T47D (cell line): ENCODE measurements at regions not wholly inside any gene's neighbourhood (a gene's known extent, or its start where the extent isn't known, plus 50 kb on each side); places are given as distances from the start of the nearest gene placed in this dataset.

ENCODE experiments used
- DNase-seq, 2 experiments: peaks; one replicate each; pipeline versions ENCODE4 v3.0.0 to v3.0.0-alpha.2; 2011 to 2012; ENCODE audit warnings: low read depth in 1 of 2, low spot score in 1 of 2
- JUND ChIP-seq: IDR thresholded peaks from 2 replicates; pipeline ENCODE4 v1.6.1; 2012; ENCODE audit warnings: low read depth
- in situ Hi-C: cut with HindIII; loops from 2 replicates; pipeline ENCODE4 v1.10.0; 2016; ENCODE audit warnings: low sequenced_read_pairs, low pct_unique_long_range_greater_than_20kb

GRCh38 chr4:166655231-166655630, 579.1 kb downstream of the SPOCK3 start:
- TF ChIP-seq JUND, result no peak
- in situ Hi-C loops, result no loop called here
- DNase-seq, result peak in 1 of 2 experiments; percentile 57

DNA sequence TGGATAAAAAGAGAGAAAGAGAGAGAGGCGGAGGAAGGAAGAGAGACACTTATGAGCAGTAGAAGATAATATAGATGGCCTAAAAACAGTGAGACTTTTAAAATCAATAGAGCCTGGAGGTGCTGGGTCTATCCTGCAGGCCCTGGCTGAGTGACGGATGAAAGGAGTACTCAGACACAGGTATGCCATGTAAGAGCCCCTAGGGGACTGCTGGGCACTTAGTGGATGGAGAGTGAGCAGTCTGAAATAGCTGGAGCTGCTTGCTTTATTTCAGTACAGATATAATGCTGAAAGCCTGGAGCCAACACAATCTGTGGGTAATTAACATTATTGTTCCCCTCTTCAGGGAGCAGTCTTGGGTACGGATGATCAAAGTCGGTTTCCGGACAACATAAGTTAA, 578.6 kb downstream of the SPOCK3 start:
- no peak for TF ChIP-seq JUND
- no peak for DNase-seq
- in situ Hi-C loops, result no loop called here

DNA sequence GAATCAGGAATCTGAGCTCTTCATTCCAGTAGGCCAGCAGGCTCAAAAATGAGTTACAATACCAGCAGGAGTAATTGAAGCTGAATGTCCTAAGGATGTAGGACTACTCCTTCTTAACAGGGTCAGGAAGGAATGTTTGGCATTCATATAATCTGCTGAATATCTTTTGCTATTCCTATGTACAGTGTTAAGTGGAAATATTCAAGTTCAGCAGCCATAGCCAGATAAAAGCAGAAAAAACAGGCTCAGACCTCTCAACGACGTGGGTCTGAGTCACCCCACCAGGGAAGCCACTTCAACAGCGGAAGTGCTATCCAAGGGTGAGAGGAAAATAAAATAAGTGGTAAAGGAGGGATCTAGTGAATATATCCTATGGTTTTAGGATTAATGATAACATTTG, 577.0 kb downstream of the SPOCK3 start:
- in situ Hi-C loops, result no loop called here
- DNase-seq, result no peak
- no peak for TF ChIP-seq JUND

DNA sequence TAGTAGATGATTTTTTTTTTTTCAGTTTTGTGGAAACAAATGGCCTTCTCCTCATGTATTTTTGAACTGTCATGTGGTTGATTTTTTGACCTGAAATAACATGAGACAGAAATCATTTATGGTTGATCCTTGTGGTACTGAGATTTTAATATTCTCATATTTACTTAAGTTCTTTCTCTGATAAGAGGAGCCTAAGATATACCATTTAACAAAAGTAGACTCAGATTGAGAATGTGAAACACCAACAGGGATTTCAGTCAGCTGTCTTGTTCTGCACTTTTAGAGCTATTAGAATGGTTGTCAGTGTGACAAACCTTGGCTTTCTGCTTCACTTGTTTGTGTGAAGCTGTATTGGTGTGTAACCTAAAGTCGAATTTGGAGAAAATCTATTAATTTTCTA, 575.7 kb downstream of the SPOCK3 start:
- in situ Hi-C loops, result no loop called here
- no peak for TF ChIP-seq JUND
- DNase-seq, result no peak

- TF ChIP-seq JUND, result no peak
- in situ Hi-C loops, result no loop called here
- DNase-seq, result no peak
Measured at GRCh38 chr4:166662266-166662843, 571.9 kb downstream of the SPOCK3 start.

- in situ Hi-C loops, result no loop called here
- TF ChIP-seq JUND, result no peak
- DNase-seq, result no peak
Measured at GRCh38 chr4:166670341-166670740, 564.0 kb downstream of the SPOCK3 start.

DNA sequence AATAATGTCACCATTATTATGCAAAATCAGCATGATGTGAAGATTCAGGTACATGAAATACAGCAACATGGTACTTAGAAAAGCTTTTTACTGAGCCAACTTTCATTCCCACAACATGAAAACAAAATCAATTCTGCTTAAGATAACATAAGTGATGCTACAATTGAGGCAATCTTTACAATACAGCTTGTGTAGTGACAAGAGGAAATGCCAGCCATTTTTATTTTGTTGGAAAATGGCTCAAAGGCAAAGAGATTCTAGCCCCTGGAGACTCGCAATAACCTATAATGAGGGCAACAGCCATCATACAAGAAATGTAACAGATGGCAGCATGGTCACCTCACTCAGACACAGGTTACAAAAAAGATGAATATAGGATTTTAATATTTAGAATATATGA, 560.4 kb downstream of the SPOCK3 start:
- in situ Hi-C loops, result no loop called here
- TF ChIP-seq JUND, result no peak

GRCh38 chr4:166675411-166675810, 558.9 kb downstream of the SPOCK3 start:
- in situ Hi-C loops, result no loop called here
- peak in 1 of 2 experiments; percentile 72 for DNase-seq
- no peak for TF ChIP-seq JUND

More for the DNA sequence above, 560.4 kb downstream of the SPOCK3 start:
- DNase-seq, result no peak

DNA sequence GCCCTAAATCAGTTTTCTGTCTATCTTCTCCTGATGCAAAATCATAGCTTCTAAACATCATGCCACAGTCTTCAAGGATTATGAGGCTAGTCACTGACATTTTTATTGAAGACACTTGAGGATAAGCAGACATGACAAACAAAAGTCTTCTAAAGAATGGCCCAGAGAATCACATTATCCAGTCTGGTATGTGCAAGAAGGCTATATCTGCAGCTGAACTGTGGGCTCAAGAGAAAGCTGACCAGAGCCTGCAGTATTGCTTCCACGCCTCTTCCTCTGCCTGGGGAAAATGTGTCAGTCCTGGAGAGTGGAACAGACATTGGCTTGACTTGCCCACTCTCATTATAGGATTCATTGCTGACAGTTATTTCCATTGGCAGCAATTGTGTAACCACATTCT, 553.5 kb downstream of the SPOCK3 start:
- in situ Hi-C loops, result no loop called here
- no peak for TF ChIP-seq JUND
- DNase-seq, result no peak

DNA sequence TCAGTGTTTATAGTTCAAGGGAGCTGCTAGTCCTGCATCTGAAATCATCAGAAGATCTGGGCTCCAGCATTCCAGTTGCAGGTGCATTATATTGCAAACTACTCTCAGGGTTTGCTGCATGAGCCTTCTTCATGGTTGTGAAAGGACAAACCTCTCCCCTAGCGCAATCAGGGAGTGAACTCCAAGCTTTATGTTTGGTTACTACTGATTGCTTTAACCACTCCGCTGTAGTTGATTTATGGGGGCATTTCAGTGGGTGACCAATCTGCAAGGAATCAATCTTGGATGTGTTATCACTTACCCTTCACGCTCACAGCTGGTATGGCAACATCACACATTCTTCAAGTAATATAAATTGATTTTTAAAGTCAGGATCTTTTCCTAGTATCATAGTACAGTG, 552.1 kb downstream of the SPOCK3 start:
- in situ Hi-C loops, result no loop called here
- DNase-seq, result no peak
- no peak for TF ChIP-seq JUND
